ENCODE measurements at regions not wholly inside any gene's neighbourhood (a gene's known extent, or its start where the extent isn't known, plus 50 kb on each side); places are given as distances from the start of the nearest gene placed in this dataset.

DNA sequence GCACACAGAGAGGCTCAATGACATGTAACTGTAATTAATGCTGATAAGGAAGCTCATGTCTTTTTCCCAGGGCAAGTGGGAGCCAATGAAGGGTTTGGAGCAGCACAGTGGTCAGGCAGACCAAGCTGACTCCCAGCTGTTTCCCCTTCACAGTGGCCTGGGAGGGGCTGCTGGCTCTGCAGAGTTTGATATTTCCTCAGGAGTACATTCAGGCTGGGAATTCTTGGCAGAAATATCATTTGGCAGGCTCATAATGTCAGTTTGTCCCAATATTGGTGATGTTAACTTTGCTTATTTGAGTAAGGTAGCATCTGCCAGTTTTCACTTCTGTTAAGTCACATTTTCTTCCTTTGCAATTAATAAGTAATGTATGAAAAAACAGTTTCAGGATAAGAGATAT is 247.0 kb downstream of the EMP1 start:
- Histone ChIP-seq H3K27me3 (ENCODE audit: low read depth) (peaks cover 22% of the 10 kb centered on the region), H3K36me3 (no peaks in the 10 kb centered on the region), H3K4me1 (peaks cover 8% of the 10 kb centered on the region), H3K4me3 (no peak overlapping the region), H3K9me3 (replicated peaks) (peaks cover 10% of the 10 kb centered on the region), H3K27ac (replicated peaks) (peak overlapping the region; percentile 78)
- DNase-seq = peak; percentile 69
- TF ChIP-seq, protein P1, sequence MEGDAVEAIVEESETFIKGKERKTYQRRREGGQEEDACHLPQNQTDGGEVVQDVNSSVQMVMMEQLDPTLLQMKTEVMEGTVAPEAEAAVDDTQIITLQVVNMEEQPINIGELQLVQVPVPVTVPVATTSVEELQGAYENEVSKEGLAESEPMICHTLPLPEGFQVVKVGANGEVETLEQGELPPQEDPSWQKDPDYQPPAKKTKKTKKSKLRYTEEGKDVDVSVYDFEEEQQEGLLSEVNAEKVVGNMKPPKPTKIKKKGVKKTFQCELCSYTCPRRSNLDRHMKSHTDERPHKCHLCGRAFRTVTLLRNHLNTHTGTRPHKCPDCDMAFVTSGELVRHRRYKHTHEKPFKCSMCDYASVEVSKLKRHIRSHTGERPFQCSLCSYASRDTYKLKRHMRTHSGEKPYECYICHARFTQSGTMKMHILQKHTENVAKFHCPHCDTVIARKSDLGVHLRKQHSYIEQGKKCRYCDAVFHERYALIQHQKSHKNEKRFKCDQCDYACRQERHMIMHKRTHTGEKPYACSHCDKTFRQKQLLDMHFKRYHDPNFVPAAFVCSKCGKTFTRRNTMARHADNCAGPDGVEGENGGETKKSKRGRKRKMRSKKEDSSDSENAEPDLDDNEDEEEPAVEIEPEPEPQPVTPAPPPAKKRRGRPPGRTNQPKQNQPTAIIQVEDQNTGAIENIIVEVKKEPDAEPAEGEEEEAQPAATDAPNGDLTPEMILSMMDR (IDR thresholded peaks at IDR 0.05; ENCODE audit: borderline replicate concordance) = no peak
- intact Hi-C loops (cut with micrococcal nuclease) = no loop called here

DNA sequence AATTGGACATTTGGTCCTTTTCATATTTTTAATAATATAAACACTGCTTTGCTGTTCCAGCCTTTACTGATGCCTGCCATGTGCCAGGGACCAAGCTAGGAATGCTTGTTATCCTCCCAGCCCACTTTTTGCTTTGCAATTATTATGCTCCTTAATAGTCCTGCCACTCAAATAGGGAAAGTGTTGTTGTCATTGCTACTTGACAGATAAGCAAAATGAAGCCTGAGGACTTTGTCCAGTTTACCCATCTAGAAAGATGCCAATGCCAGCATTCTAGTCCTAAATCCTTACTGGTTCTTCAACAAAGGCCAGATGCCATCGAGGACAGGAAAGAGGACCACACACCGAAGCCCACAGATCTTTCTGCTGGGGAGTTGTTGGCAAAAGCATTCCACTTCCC is 246.5 kb downstream of the EMP1 start:
- H3K27me3 ChIP-seq (ENCODE audit: low read depth) = peaks cover 27% of the 10 kb centered on the region
- no peak overlapping the region for H3K4me3 ChIP-seq
- peaks cover 10% of the 10 kb centered on the region for H3K9me3 ChIP-seq (replicated peaks)
- DNase-seq = no peak
- H3K36me3 ChIP-seq = no peaks in the 10 kb centered on the region
- TF ChIP-seq, protein P1 (IDR thresholded peaks at IDR 0.05; ENCODE audit: borderline replicate concordance) = no peak
- peak overlapping the region; percentile 78 for H3K27ac ChIP-seq (replicated peaks)
- intact Hi-C loops (cut with micrococcal nuclease) = no loop called here
- H3K4me1 ChIP-seq = peaks cover 8% of the 10 kb centered on the region

DNA sequence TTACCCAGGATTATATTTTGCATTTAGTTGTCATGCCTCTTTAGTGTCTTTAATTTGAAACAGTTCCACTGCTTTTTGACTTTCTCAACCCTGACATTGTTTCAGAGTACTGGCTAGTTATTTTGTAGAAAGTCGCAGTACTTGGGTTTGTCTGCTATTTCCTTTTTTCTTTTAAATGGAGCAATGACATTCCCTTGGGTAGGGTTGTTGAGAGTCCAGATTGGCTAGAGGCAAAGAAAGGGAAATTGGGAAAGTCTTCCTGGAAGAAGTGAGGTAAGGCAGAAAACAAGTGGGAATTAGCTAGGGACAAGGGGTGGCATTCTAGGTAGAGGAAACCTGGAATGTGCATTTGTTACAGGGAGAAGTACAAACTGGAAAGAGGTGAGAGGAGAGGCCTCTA is 245.9 kb downstream of the EMP1 start:
- DNase-seq = no peak
- peak overlapping the region; percentile 78 for H3K27ac ChIP-seq (replicated peaks)
- peaks cover 32% of the 10 kb centered on the region for H3K27me3 ChIP-seq (ENCODE audit: low read depth)
- H3K4me3 ChIP-seq = no peak overlapping the region
- TF ChIP-seq, protein P1 (IDR thresholded peaks at IDR 0.05; ENCODE audit: borderline replicate concordance) = no peak
- peaks cover 8% of the 10 kb centered on the region for H3K4me1 ChIP-seq
- peaks cover 10% of the 10 kb centered on the region for H3K9me3 ChIP-seq (replicated peaks)
- no peaks in the 10 kb centered on the region for H3K36me3 ChIP-seq
- intact Hi-C loops (cut with micrococcal nuclease) = no loop called here

DNA sequence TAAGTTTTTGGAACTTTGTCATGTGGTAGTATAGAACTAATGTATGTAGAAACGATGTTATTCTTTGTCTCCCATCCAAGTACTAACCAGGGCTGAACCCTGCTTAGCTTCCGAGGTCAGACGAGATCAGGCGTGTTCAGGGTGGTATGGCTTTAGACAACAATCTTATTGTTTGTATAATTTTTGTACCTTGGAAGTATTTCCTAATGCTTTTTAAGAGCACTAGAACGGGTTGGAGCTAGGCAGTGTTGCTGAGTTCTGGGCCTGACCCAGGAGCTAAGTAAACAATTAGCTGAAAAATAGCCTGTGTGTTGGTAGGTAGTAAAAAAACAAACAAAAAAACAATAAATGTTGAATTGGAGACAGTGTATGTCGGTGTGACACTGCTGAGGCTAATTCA is 244.3 kb downstream of the EMP1 start:
- no peak overlapping the region for H3K27ac ChIP-seq (replicated peaks)
- no peak overlapping the region for H3K4me3 ChIP-seq
- H3K4me1 ChIP-seq = peaks cover 20% of the 10 kb centered on the region
- DNase-seq = no peak
- TF ChIP-seq, protein P1 (IDR thresholded peaks at IDR 0.05; ENCODE audit: borderline replicate concordance) = no peak
- intact Hi-C loops (cut with micrococcal nuclease) = no loop called here
- peaks cover 8% of the 10 kb centered on the region for H3K9me3 ChIP-seq (replicated peaks)
- H3K27me3 ChIP-seq (ENCODE audit: low read depth) = peaks cover 40% of the 10 kb centered on the region
- no peaks in the 10 kb centered on the region for H3K36me3 ChIP-seq

DNA sequence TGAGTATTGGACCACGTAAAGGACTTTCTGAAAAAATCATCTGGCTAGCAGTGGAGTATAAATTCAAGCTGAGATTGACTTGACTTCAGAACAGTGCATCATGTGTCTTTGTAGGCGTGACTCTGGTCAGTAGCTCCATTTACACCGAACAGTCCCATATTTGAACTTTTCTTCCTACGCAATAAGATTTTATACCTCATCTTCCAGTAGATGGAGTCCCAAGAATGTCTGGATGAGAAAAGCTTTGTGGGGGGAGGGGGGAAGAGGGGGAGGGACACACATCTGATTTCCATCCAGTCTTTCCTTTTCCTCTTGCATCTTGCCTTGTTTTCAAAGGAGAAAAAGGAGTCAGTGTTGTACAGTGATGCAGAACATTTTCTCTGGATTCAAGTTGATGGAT is 241.0 kb downstream of the EMP1 start:
- DNase-seq = no peak
- Histone ChIP-seq H3K27me3 (ENCODE audit: low read depth) (peaks cover 61% of the 10 kb centered on the region), H3K4me3 (no peak overlapping the region), H3K27ac (replicated peaks) (no peak overlapping the region), H3K36me3 (no peaks in the 10 kb centered on the region), H3K4me1 (peaks cover 12% of the 10 kb centered on the region), H3K9me3 (replicated peaks) (no peaks in the 10 kb centered on the region)
- intact Hi-C loops (cut with micrococcal nuclease) = no loop called here
- TF ChIP-seq, protein P1 (IDR thresholded peaks at IDR 0.05; ENCODE audit: borderline replicate concordance) = no peak
